H9 (cell line): ENCODE measurements at regions not wholly inside any gene's neighbourhood (a gene's known extent, or its start where the extent isn't known, plus 50 kb on each side); places are given as distances from the start of the nearest gene placed in this dataset.

Source experiments
- DNase-seq: peaks from one replicate; pipeline ENCODE4 v3.0.0-alpha.2; 2017
- H2AFZ ChIP-seq: one replicate; pipeline ENCODE4 v1.6.1; 2013; ENCODE audit warnings: mild to moderate bottlenecking, low read length, control low read depth, moderate library complexity
- H2AK5ac ChIP-seq: 2 replicates; pipeline ENCODE4 v1.6.1; 2013; ENCODE audit warnings: low read length, control low read depth, mixed read lengths; ENCODE audit not compliant: insufficient read length
- H2BK120ac ChIP-seq: one replicate; pipeline ENCODE4 v1.6.1; 2013; ENCODE audit warnings: low read depth, mild to moderate bottlenecking, low read length, control low read depth, inconsistent platforms; ENCODE audit not compliant: poor library complexity, severe bottlenecking
- H2BK12ac ChIP-seq: 2 replicates; pipeline ENCODE4 v1.6.1; 2013; ENCODE audit warnings: low read length, control low read depth, mixed read lengths, low read depth; ENCODE audit not compliant: insufficient read length
- H2BK15ac ChIP-seq: 2 replicates; pipeline ENCODE4 v1.6.1; 2013; ENCODE audit warnings: low read depth, low read length, control low read depth
- H2BK20ac ChIP-seq: one replicate; pipeline ENCODE4 v1.6.1; 2013; ENCODE audit warnings: low read depth, mild to moderate bottlenecking, low read length, control low read depth, inconsistent platforms; ENCODE audit not compliant: poor library complexity, severe bottlenecking
- H2BK5ac ChIP-seq: 2 replicates; pipeline ENCODE4 v1.6.1; 2013; ENCODE audit warnings: low read length, control low read depth, mixed read lengths; ENCODE audit not compliant: insufficient read length
- H3K14ac ChIP-seq: 2 replicates; pipeline ENCODE4 v1.6.1; 2013; ENCODE audit warnings: low read length, control low read depth; ENCODE audit not compliant: insufficient read depth
- H3K18ac ChIP-seq: 2 replicates; pipeline ENCODE4 v1.6.1; 2013; ENCODE audit warnings: low read depth, mild to moderate bottlenecking, mixed read lengths, low read length, control low read depth; ENCODE audit not compliant: insufficient read length
- H3K23ac ChIP-seq: 2 replicates; pipeline ENCODE4 v1.6.1; 2013; ENCODE audit warnings: low read length, control low read depth, mixed read lengths, low read depth; ENCODE audit not compliant: insufficient read length
- H3K23me2 ChIP-seq: 2 replicates; pipeline ENCODE4 v1.6.1; 2013; ENCODE audit warnings: low read depth, mild to moderate bottlenecking, mixed read lengths, low read length, control low read depth; ENCODE audit not compliant: insufficient read length, poor library complexity, severe bottlenecking
- H3K27ac ChIP-seq: 2 replicates; pipeline ENCODE4 v1.5.1; 2013; ENCODE audit warnings: low read length, control low read depth, mixed read lengths, low read depth; ENCODE audit not compliant: insufficient read length
- H3K27me3 ChIP-seq: 2 replicates; pipeline ENCODE4 v1.6.1; 2013; ENCODE audit warnings: low read length, control low read depth, inconsistent platforms; ENCODE audit not compliant: insufficient read depth
- H3K4ac ChIP-seq: 2 replicates; pipeline ENCODE4 v1.6.1; 2013; ENCODE audit warnings: low read depth, mild to moderate bottlenecking, control low read depth, inconsistent platforms, low read length, moderate library complexity
- H3K4me1 ChIP-seq: 2 replicates; pipeline ENCODE4 v1.6.1; 2013; ENCODE audit warnings: low read length, control low read depth, inconsistent platforms; ENCODE audit not compliant: insufficient read depth
- H3K4me2 ChIP-seq: 2 replicates; pipeline ENCODE4 v1.6.1; 2013; ENCODE audit warnings: low read length, control low read depth, mixed read lengths; ENCODE audit not compliant: insufficient read length, insufficient read depth
- H3K56ac ChIP-seq: 2 replicates; pipeline ENCODE4 v1.6.1; 2013; ENCODE audit warnings: low read depth, mild to moderate bottlenecking, mixed read lengths, low read length, control low read depth; ENCODE audit not compliant: insufficient read length
- H3K79me1 ChIP-seq: 2 replicates; pipeline ENCODE4 v1.6.1; 2013; ENCODE audit warnings: low read depth, mild to moderate bottlenecking, moderate library complexity, low read length, control low read depth, inconsistent platforms; ENCODE audit not compliant: insufficient read depth, poor library complexity, severe bottlenecking
- H3K79me2 ChIP-seq: 2 replicates; pipeline ENCODE4 v1.6.1; 2013; ENCODE audit warnings: low read length, control low read depth, inconsistent platforms; ENCODE audit not compliant: insufficient read depth
- H3K9ac ChIP-seq: 2 replicates; pipeline ENCODE4 v1.6.1; 2013; ENCODE audit warnings: low read length, control low read depth, mixed read lengths; ENCODE audit not compliant: insufficient read length; ENCODE audit errors: extremely low read depth
- H3K9me3 ChIP-seq: one replicate; pipeline ENCODE4 v1.6.1; 2013; ENCODE audit warnings: low read depth, low read length, inconsistent platforms; ENCODE audit not compliant: control insufficient read depth
- H3T11ph ChIP-seq: one replicate; pipeline ENCODE4 v1.6.1; 2013; ENCODE audit warnings: mild to moderate bottlenecking, low read length, control low read depth, inconsistent platforms
- H4K20me1 ChIP-seq: one replicate; pipeline ENCODE4 v1.6.1; 2013; ENCODE audit not compliant: control insufficient read depth, insufficient read length, insufficient read depth
- H4K5ac ChIP-seq: 2 replicates; pipeline ENCODE4 v1.6.1; 2013; ENCODE audit warnings: low read depth, mild to moderate bottlenecking, mixed read lengths, low read length, control low read depth; ENCODE audit not compliant: insufficient read length
- H4K8ac ChIP-seq: replicated peaks from 2 replicates; pipeline ENCODE4 v1.6.1; 2013; ENCODE audit warnings: low read length, control low read depth, mixed read lengths, low read depth; ENCODE audit not compliant: insufficient read length
- H4K91ac ChIP-seq: 2 replicates; pipeline ENCODE4 v1.6.1; 2013; ENCODE audit warnings: low read depth, mild to moderate bottlenecking, moderate library complexity, mixed read lengths, low read length, control low read depth; ENCODE audit not compliant: insufficient read length
- H3K27ac Mint-ChIP-seq, 3 experiments: 2 replicates in 2 of 3; 3 replicates in 1 of 3; pipeline ENCODE4 v1.8.0; 2020 to 2021; ENCODE audit warnings: mixed read lengths in 3 of 3, mild to moderate bottlenecking in 1 of 3, moderate library complexity in 1 of 3
- H3K27me3 Mint-ChIP-seq: 2 replicates; pipeline ENCODE4 v1.8.0; 2021; ENCODE audit warnings: low read depth, mild to moderate bottlenecking, moderate library complexity, mixed read lengths
- H3K36me3 Mint-ChIP-seq, 3 experiments: 2 replicates in 2 of 3; 3 replicates in 1 of 3; pipeline ENCODE4 v1.8.0; 2020 to 2021; ENCODE audit warnings: low read depth in 3 of 3, mixed read lengths in 3 of 3; ENCODE audit not compliant: insufficient read depth in 1 of 3
- H3K4me1 Mint-ChIP-seq, 2 experiments: 2 replicates each; pipeline ENCODE4 v1.8.0; 2020; ENCODE audit warnings: mixed read lengths in 2 of 2
- H3K4me3 Mint-ChIP-seq, 2 experiments: 2 replicates in 1 of 2; 3 replicates in 1 of 2; pipeline ENCODE4 v1.8.0; 2020 to 2021; ENCODE audit warnings: mild to moderate bottlenecking in 2 of 2, mixed read lengths in 2 of 2, moderate library complexity in 1 of 2
- H3K9me3 Mint-ChIP-seq, 2 experiments: 2 replicates in 1 of 2; 3 replicates in 1 of 2; pipeline ENCODE4 v1.8.0; 2020; ENCODE audit warnings: mild to moderate bottlenecking in 2 of 2, mixed read lengths in 2 of 2, moderate library complexity in 1 of 2
- TF ChIP-seq, protein P1 (sequence below): fragments of 200-600 bp; sonication (generic); conservative IDR thresholded peaks from 3 replicates; pipeline ENCODE4 v1.8.0; 2021; ENCODE audit warnings: antibody characterized with exemption, mild to moderate bottlenecking

DNA sequence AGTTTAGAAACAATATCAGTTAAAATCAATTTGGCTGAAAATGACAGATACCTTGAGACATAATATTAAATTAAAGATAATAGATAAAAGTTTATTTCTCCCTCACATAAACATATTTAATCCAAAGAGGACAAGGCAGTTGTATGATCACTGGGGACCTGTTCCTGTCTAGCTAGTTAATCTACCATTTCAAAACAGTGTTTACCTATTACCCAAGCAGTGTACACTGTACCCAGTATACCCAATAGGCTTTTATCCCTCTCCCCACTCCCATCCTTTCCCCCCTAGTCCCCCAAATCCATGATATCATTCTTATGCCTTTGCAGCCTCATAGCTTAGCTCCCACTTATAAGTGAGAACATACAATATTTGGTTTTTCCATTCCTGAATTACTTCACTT is 229.7 kb upstream of the LARGE1 start:
- Histone ChIP-seq H2AFZ (no peak overlapping the region), H3K4me1 (0 out of 2 replicates have a peak, but pooled peaks cover 3% of the 10 kb centered on the region), H4K91ac (no peak overlapping the region), H2BK20ac (no peak overlapping the region), H3K9me3 (no peaks in the 10 kb centered on the region), H2BK15ac (no peak overlapping the region), H2BK120ac (no peak overlapping the region), H3K14ac (no peak overlapping the region), H3K18ac (no peak overlapping the region), H3K23me2 (no peaks in the 10 kb centered on the region), H4K8ac (no peak overlapping the region), H4K5ac (no peak overlapping the region), H3K9ac (no peak overlapping the region), H3K56ac (no peak overlapping the region), H3K79me2 (no peaks in the 10 kb centered on the region), H3K4ac (no peak overlapping the region), H3K79me1 (no peaks in the 10 kb centered on the region), H3K4me2 (no peak overlapping the region), H3K27me3 (no peaks in the 10 kb centered on the region), H3T11ph (no peak overlapping the region), H2AK5ac (no peak overlapping the region), H3K27ac (no peak overlapping the region), H4K20me1 (no peaks in the 10 kb centered on the region), H2BK12ac (no peak overlapping the region), H3K23ac (no peak overlapping the region), H2BK5ac (no peak overlapping the region)
- peaks cover 7 to 8% of the 10 kb centered on the region in 2 experiments for H3K4me1 Mint-ChIP-seq
- H3K27ac Mint-ChIP-seq: no peak overlapping the region
- TF ChIP-seq, protein P1, sequence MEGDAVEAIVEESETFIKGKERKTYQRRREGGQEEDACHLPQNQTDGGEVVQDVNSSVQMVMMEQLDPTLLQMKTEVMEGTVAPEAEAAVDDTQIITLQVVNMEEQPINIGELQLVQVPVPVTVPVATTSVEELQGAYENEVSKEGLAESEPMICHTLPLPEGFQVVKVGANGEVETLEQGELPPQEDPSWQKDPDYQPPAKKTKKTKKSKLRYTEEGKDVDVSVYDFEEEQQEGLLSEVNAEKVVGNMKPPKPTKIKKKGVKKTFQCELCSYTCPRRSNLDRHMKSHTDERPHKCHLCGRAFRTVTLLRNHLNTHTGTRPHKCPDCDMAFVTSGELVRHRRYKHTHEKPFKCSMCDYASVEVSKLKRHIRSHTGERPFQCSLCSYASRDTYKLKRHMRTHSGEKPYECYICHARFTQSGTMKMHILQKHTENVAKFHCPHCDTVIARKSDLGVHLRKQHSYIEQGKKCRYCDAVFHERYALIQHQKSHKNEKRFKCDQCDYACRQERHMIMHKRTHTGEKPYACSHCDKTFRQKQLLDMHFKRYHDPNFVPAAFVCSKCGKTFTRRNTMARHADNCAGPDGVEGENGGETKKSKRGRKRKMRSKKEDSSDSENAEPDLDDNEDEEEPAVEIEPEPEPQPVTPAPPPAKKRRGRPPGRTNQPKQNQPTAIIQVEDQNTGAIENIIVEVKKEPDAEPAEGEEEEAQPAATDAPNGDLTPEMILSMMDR: no peak
- no peak overlapping the region for H3K4me3 Mint-ChIP-seq
- H3K36me3 Mint-ChIP-seq: peaks cover 0 to 8% (median 5%) of the 10 kb centered on the region in 3 experiments; a peak in 4 of 7 replicates
- no peak for DNase-seq
- peaks cover 10 to 16% of the 10 kb centered on the region in 2 experiments for H3K9me3 Mint-ChIP-seq
- H3K27me3 Mint-ChIP-seq: peaks cover 6% of the 10 kb centered on the region
